Stimulated activated CD4-positive, alpha-beta T cell treated with anti-CD3 and anti-CD28 coated beads, Interleukin-2, amount 100 ng/mL, for 4 hours (primary cell): ENCODE measurements at regions not wholly inside any gene's neighbourhood (a gene's known extent, or its start where the extent isn't known, plus 50 kb on each side); places are given as distances from the start of the nearest gene placed in this dataset.
"Not testable (repeated sequence)": the region's sequence is repeated elsewhere in the genome, so short reads cannot be mapped to it uniquely, and the experiment has no call there.

Experiments
- DNase-seq: peaks from one replicate; pipeline ENCODE4 v3.0.0-alpha.2; 2020; ENCODE audit warnings: low read depth

- no peak for DNase-seq
Observed at GRCh38 chr10:7027237-7027912, 383.5 kb downstream of the SFMBT2 start.

GRCh38 chr10:7026818-7027217 lies 384.0 kb downstream of the SFMBT2 start:
- DNase-seq, result no peak

- DNase-seq, result no peak
Observed at GRCh38 chr10:7025296-7025695, 385.5 kb downstream of the SFMBT2 start.

GRCh38 chr10:7015457-7015856 lies 395.4 kb downstream of the SFMBT2 start:
- no peak for DNase-seq

GRCh38 chr10:7014721-7015120 lies 396.1 kb downstream of the SFMBT2 start:
- no peak for DNase-seq

- no peak for DNase-seq
Observed at GRCh38 chr10:7011994-7012393, 398.8 kb downstream of the SFMBT2 start.

- DNase-seq, result no peak
Observed at GRCh38 chr10:7008645-7009044, 402.2 kb downstream of the SFMBT2 start.

GRCh38 chr10:7007600-7008190 lies 403.1 kb downstream of the SFMBT2 start:
- DNase-seq, result no peak

- no peak for DNase-seq
Observed at GRCh38 chr10:7006566-7006965, 404.3 kb downstream of the SFMBT2 start.

GRCh38 chr10:7003831-7004395 lies 406.9 kb downstream of the SFMBT2 start:
- DNase-seq, result no peak

- DNase-seq, result no peak
Observed at GRCh38 chr10:7000061-7000460, 410.8 kb downstream of the SFMBT2 start.

GRCh38 chr10:6999232-6999925 lies 411.5 kb downstream of the SFMBT2 start:
- no peak for DNase-seq

- DNase-seq, result no peak
Observed at GRCh38 chr10:6997509-6997908, 413.3 kb downstream of the SFMBT2 start.

GRCh38 chr10:6996431-6996830 lies 414.4 kb downstream of the SFMBT2 start:
- no peak for DNase-seq

GRCh38 chr10:6995831-6996230 lies 415.0 kb downstream of the SFMBT2 start:
- no peak for DNase-seq

- DNase-seq, result no peak
Observed at GRCh38 chr10:6995341-6995740, 415.3 kb upstream of the PRKCQ start.

- no peak for DNase-seq
Observed at GRCh38 chr10:6990891-6991290, 410.8 kb upstream of the PRKCQ start.

- DNase-seq, result no peak
Observed at GRCh38 chr10:6988654-6989053, 408.6 kb upstream of the PRKCQ start.

GRCh38 chr10:6987536-6987945 lies 407.5 kb upstream of the PRKCQ start:
- DNase-seq, result no peak

GRCh38 chr10:6986927-6987326 lies 406.9 kb upstream of the PRKCQ start:
- no peak for DNase-seq

- no peak for DNase-seq
Observed at GRCh38 chr10:6985644-6986043, 405.6 kb upstream of the PRKCQ start.

GRCh38 chr10:6984971-6985370 lies 404.9 kb upstream of the PRKCQ start:
- DNase-seq, result no peak

GRCh38 chr10:6984016-6984415 lies 403.9 kb upstream of the PRKCQ start:
- not testable (repeated sequence) for DNase-seq
